Peyer's patch (tissue), 4 donors: ENCODE measurements at regions not wholly inside any gene's neighbourhood (a gene's known extent, or its start where the extent isn't known, plus 50 kb on each side); places are given as distances from the start of the nearest gene placed in this dataset.

Experiments
- CTCF ChIP-seq, 6 experiments: fragments of 450-650 bp in 4 of 6; fragments of 200-600 bp in 2 of 6; sonication (generic) in 1 of 6; IDR thresholded peaks; one replicate each; pipeline ENCODE4 v1.5.1; 2017 to 2019; ENCODE audit warnings: antibody characterized with exemption in 6 of 6, mild to moderate bottlenecking in 3 of 6, moderate library complexity in 1 of 6
- POLR2A ChIP-seq, 2 donors: fragments of 450-650 bp; IDR thresholded peaks; one replicate each; pipeline ENCODE4 v1.5.1; 2017; ENCODE audit warnings: antibody characterized with exemption in 2 of 2, mild to moderate bottlenecking in 2 of 2, moderate library complexity in 2 of 2

GRCh38 chr2:118223992-118224894 lies 136.0 kb downstream of the INSIG2 start:
- TF ChIP-seq POLR2A (IDR thresholded peaks at IDR 0.05) (no peak), CTCF (IDR thresholded peaks at IDR 0.05) (no peak)
